ENCODE measurements at regions not wholly inside any gene's neighbourhood (a gene's known extent, or its start where the extent isn't known, plus 50 kb on each side); places are given as distances from the start of the nearest gene placed in this dataset.

DNA sequence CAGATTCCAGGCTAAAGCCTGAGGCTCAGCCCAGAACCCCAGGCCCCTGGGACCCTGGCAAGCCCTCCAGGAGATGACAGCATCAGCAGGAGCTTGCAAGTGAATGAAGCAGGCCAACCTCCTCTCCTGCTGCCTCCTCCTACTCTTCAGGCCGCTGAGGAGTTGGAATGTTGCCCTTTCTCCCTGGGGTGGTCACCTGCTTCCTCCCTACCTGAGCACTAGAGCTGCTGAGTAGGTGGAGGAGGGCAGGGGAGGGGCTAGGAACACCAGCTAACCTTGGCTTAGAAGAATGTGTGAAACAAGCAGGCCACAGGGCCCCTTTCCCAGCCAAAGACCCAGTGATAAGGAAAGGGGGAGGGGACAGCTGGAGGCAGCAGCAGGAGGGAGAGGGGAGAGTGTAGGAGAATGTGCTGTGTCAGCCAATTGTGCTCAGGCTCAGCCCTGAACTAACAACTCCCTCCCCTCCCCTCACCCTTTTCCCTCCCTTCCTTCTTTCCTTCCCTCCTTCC is 58.0 kb downstream of the PJA1 start:
- TF ChIP-seq POLR2A (IDR thresholded peaks at IDR 0.05) = no peak
- TF ChIP-seq, protein P1, sequence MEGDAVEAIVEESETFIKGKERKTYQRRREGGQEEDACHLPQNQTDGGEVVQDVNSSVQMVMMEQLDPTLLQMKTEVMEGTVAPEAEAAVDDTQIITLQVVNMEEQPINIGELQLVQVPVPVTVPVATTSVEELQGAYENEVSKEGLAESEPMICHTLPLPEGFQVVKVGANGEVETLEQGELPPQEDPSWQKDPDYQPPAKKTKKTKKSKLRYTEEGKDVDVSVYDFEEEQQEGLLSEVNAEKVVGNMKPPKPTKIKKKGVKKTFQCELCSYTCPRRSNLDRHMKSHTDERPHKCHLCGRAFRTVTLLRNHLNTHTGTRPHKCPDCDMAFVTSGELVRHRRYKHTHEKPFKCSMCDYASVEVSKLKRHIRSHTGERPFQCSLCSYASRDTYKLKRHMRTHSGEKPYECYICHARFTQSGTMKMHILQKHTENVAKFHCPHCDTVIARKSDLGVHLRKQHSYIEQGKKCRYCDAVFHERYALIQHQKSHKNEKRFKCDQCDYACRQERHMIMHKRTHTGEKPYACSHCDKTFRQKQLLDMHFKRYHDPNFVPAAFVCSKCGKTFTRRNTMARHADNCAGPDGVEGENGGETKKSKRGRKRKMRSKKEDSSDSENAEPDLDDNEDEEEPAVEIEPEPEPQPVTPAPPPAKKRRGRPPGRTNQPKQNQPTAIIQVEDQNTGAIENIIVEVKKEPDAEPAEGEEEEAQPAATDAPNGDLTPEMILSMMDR (IDR thresholded peaks at IDR 0.05) = no peak
